Left lung (tissue), 4 donors: ENCODE measurements at regions not wholly inside any gene's neighbourhood (a gene's known extent, or its start where the extent isn't known, plus 50 kb on each side); places are given as distances from the start of the nearest gene placed in this dataset.

Experiments used
- ATAC-seq: fragments of 200-7000 bp; cut with Tn5 transposase; one replicate; pipeline ENCODE4 v1.9.1; 2020; ENCODE audit warnings: moderate library complexity
- DNase-seq, 4 donors: peaks; one replicate each; pipeline ENCODE4 v3.0.0-alpha.2; 2013 to 2020
- H3K27ac ChIP-seq, 2 donors: fragments of 200-600 bp; sonication (generic) in 1 of 2; one replicate each; pipeline versions ENCODE4 v1.5.0 to v1.8.0; 2020 to 2021
- H3K27me3 ChIP-seq, 2 donors: fragments of 200-600 bp; sonication (generic) in 1 of 2; one replicate each; pipeline versions ENCODE4 v1.5.0 to v1.8.0; 2020 to 2021
- H3K36me3 ChIP-seq, 2 donors: fragments of 200-600 bp; sonication (generic) in 1 of 2; one replicate each; pipeline versions ENCODE4 v1.5.0 to v1.8.0; 2020 to 2021
- H3K4me1 ChIP-seq, 2 donors: fragments of 200-600 bp; one replicate each; pipeline ENCODE4 v1.8.0; 2021
- H3K4me3 ChIP-seq, 2 donors: fragments of 200-600 bp; sonication (generic) in 1 of 2; one replicate each; pipeline versions ENCODE4 v1.5.0 to v1.8.0; 2020 to 2021; ENCODE audit warnings: mild to moderate bottlenecking in 1 of 2
- H3K9me3 ChIP-seq, 2 donors: fragments of 200-600 bp; sonication (generic) in 1 of 2; one replicate each; pipeline versions ENCODE4 v1.5.0 to v1.8.0; 2020 to 2021
- intact Hi-C, 2 donors: fragments of 100-400 bp; cut with DNase I; formaldehyde crosslinking; loops; one replicate each; pipeline versions ENCODE4 v1.11.2 to v1.14.2; 2022
- TF ChIP-seq, protein P1 (sequence below), 2 donors: fragments of 200-600 bp; sonication (generic) in 1 of 2; IDR thresholded peaks; one replicate each; pipeline versions ENCODE4 v1.5.0 to v1.8.0; 2021; ENCODE audit warnings: antibody characterized with exemption in 2 of 2
- donor health status: DM: no; HTN: yes; CAD: no.
- donor health status: DM: no; HTN: no; CAD: no.

DNA sequence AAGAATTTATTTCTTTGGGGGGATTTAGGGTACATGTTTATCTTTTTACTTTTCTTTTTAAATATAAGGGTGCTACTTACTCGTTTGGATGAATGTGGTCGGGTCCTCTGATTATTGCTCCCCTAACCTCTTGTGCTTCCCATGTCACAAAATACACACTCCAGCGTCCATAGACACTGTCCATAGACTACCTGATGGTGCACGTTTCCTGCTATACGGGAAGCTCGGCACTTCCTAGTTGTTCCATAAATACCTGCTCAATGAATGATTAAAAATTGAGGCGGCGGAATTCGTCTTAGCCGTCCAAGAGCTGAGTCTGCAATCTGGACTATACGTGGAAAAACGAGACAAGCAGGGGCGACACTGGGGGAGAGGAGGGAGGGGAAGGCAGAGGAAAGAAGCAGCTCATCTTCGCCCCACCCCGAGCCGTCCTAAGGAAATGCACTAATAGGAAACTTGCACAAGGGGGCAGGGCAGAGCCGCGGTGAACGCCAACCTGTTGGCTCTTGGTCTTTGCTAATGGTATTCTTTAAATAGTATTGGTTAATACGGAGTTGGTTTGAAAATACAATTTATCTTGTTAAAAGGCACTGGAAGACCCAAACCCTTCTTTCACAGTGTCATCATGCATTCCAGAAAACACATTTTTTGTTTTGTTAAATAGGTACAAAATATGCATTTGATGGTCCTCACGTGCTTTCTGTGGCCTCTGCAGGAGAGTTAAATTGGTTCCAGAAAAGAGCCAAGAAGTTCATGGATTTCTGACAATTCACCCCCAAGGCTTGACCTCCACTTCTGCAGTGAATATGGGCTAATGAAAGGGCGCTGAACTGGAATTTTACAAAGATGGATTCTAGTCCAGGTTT, 73.0 kb upstream of the KCTD1 start:
- peak in 3 of 4 donors; percentile 24 to 82 (median 45) for DNase-seq
- peak; percentile 94 for ATAC-seq
- Histone ChIP-seq H3K9me3 (peaks cover 0 to 24% of the 10 kb centered on the region in 2 donors), H3K4me1 (no peaks in the 10 kb centered on the region), H3K27me3 (no peaks in the 10 kb centered on the region), H3K27ac (no peak overlapping the region), H3K4me3 (no peak overlapping the region), H3K36me3 (no peaks in the 10 kb centered on the region)
- TF ChIP-seq, protein P1, sequence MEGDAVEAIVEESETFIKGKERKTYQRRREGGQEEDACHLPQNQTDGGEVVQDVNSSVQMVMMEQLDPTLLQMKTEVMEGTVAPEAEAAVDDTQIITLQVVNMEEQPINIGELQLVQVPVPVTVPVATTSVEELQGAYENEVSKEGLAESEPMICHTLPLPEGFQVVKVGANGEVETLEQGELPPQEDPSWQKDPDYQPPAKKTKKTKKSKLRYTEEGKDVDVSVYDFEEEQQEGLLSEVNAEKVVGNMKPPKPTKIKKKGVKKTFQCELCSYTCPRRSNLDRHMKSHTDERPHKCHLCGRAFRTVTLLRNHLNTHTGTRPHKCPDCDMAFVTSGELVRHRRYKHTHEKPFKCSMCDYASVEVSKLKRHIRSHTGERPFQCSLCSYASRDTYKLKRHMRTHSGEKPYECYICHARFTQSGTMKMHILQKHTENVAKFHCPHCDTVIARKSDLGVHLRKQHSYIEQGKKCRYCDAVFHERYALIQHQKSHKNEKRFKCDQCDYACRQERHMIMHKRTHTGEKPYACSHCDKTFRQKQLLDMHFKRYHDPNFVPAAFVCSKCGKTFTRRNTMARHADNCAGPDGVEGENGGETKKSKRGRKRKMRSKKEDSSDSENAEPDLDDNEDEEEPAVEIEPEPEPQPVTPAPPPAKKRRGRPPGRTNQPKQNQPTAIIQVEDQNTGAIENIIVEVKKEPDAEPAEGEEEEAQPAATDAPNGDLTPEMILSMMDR (IDR thresholded peaks at IDR 0.05): peak; percentile 65 to 70
- intact Hi-C loops: no loop called here

DNA sequence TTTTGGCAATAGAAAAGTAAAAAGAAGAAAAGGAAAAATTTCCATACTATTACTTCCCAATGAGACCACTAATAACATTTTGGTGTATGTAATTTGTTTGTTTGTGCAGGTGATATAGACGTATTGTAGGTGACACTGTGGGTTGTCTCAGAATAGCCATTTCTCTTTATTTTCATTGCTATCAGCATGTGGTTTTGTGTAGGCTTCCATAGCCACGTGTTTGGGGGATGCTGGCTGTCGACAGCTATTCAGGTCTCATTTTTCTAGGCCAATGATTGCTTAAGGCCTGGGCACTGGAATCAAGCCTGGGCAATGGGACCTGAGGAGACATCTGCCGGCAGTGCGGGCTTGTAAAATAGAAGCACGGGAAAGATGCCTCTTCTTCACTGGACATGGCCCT, 71.0 kb upstream of the KCTD1 start:
- Histone ChIP-seq H3K36me3 (no peaks in the 10 kb centered on the region), H3K27ac (no peak overlapping the region), H3K4me3 (no peak overlapping the region), H3K9me3 (peaks cover 0 to 9% of the 10 kb centered on the region in 2 donors), H3K27me3 (no peaks in the 10 kb centered on the region), H3K4me1 (no peaks in the 10 kb centered on the region)
- DNase-seq (no peak), ATAC-seq (no peak)
- TF ChIP-seq, protein P1 (IDR thresholded peaks at IDR 0.05): no peak
- intact Hi-C loops: no loop called here

DNA sequence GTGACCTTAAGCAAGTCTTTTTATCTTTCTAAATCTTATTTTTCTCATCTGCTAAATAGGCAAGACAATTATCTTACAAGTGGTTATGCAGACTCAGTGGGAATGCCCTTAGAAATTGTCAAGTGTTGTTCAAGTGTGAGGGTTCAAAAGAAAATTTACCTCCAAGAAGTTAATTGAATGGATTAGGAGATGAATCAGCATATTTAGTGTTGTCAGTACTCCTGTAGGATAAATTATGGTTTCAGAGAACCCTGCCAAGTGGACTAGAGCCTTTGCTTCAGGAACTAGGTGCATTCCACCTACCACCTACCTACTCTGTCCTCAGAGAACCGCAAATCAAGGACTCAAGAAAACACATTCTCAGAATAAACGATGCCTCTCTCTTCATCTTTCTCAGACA, 69.8 kb upstream of the KCTD1 start:
- H3K4me1 ChIP-seq: no peaks in the 10 kb centered on the region
- intact Hi-C loops: no loop called here
- no peaks in the 10 kb centered on the region for H3K27me3 ChIP-seq
- ATAC-seq: peak; percentile 27
- no peaks in the 10 kb centered on the region for H3K9me3 ChIP-seq
- TF ChIP-seq, protein P1 (IDR thresholded peaks at IDR 0.05): no peak
- no peak overlapping the region for H3K27ac ChIP-seq
- H3K36me3 ChIP-seq: no peaks in the 10 kb centered on the region
- DNase-seq: no peak
- no peak overlapping the region for H3K4me3 ChIP-seq

DNA sequence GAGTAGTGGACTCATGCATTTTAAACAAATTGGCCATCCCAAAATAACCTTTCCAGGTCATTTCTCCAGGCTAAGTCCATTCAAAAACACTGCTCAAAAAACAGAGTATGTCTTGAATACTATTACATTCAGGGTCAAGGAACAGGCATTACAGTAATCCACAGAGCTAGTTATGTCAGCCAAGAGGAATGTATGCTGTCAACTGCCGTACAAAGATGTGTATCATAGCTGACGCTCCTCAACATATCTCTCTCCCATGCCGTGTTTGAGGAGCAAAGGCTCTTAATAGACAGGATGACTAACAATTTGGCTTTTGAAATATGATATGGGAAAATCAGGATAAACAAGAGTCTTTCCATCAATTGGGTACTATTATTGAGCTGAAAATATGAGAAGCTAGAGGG, 68.8 kb upstream of the KCTD1 start:
- ATAC-seq (peak; percentile 51), DNase-seq (no peak)
- Histone ChIP-seq H3K9me3 (no peaks in the 10 kb centered on the region), H3K27ac (no peak overlapping the region), H3K36me3 (no peaks in the 10 kb centered on the region), H3K4me3 (no peak overlapping the region), H3K4me1 (no peaks in the 10 kb centered on the region), H3K27me3 (no peaks in the 10 kb centered on the region)
- intact Hi-C loops: no loop called here
- TF ChIP-seq, protein P1 (IDR thresholded peaks at IDR 0.05): no peak

DNA sequence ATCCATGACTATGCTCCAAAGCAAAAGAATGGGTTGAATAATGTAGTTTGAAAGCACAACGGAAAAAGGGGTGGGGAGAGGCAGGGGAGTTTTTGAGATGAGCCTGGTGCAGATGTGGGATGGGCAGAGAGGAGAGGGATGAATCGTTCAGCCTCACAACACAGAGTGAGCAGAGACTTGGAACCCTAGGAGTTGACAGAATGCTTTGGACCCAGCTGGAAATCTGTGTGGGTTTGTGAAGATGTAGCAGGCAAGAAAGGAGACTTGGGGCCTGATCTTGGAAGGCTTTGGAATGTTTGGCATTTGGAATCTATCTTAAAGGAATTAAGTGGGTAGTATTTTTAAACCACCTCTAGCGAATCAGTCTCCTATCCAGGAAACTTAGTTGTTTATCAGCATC, 66.0 kb upstream of the KCTD1 start:
- TF ChIP-seq, protein P1 (IDR thresholded peaks at IDR 0.05): no peak
- H3K36me3 ChIP-seq: no peaks in the 10 kb centered on the region
- no peak for ATAC-seq
- H3K27ac ChIP-seq: no peak overlapping the region
- intact Hi-C loops: no loop called here
- no peaks in the 10 kb centered on the region for H3K27me3 ChIP-seq
- no peaks in the 10 kb centered on the region for H3K9me3 ChIP-seq
- no peak overlapping the region for H3K4me3 ChIP-seq
- DNase-seq: no peak
- H3K4me1 ChIP-seq: no peaks in the 10 kb centered on the region
